Natural killer cell (primary cell): ENCODE measurements at regions not wholly inside any gene's neighbourhood (a gene's known extent, or its start where the extent isn't known, plus 50 kb on each side); places are given as distances from the start of the nearest gene placed in this dataset.

Experiments used
- ATAC-seq, 3 donors: fragments of 150-1000 bp in 2 of 3; fragments of 200-7000 bp in 1 of 3; cut with Tn5 transposase; 1 replicate in 1 of 3; 2 replicates in 2 of 3; pipeline ENCODE4 v1.10.0; 2021; ENCODE audit warnings: mild to moderate bottlenecking in 2 of 3, moderate library complexity in 2 of 3
- DNase-seq, 2 donors: peaks; one replicate each; pipeline versions ENCODE4 v3.0.0 to v3.0.0-alpha.2; 2013 to 2021; ENCODE audit warnings: mixed read lengths in 1 of 2
- H3K27ac ChIP-seq: one replicate; pipeline ENCODE4 v1.5.1; 2013; ENCODE audit warnings: mild to moderate bottlenecking, low read length
- H3K27me3 ChIP-seq: one replicate; pipeline ENCODE4 v1.6.1; 2013; ENCODE audit warnings: low read length; ENCODE audit not compliant: control insufficient read depth, insufficient read depth
- H3K36me3 ChIP-seq: one replicate; pipeline ENCODE4 v1.6.1; 2013; ENCODE audit warnings: low read length; ENCODE audit not compliant: control insufficient read depth, insufficient read depth
- H3K4me1 ChIP-seq: one replicate; pipeline ENCODE4 v1.6.1; 2013; ENCODE audit warnings: low read length; ENCODE audit not compliant: control insufficient read depth, insufficient read depth
- H3K4me3 ChIP-seq: one replicate; pipeline ENCODE4 v1.5.1; 2013; ENCODE audit warnings: low read length
- H3K9me3 ChIP-seq: one replicate; pipeline ENCODE4 v1.6.1; 2013; ENCODE audit warnings: low read length; ENCODE audit not compliant: control insufficient read depth, insufficient read depth
- H3K27ac Mint-ChIP-seq, 2 donors: one replicate each; pipeline ENCODE4 v1.8.0; 2022; ENCODE audit warnings: mild to moderate bottlenecking in 2 of 2, mixed read lengths in 2 of 2, moderate library complexity in 1 of 2
- H3K27me3 Mint-ChIP-seq, 2 donors: one replicate each; pipeline ENCODE4 v1.8.0; 2022; ENCODE audit warnings: low read depth in 2 of 2, mixed read lengths in 2 of 2
- H3K36me3 Mint-ChIP-seq: one replicate; pipeline ENCODE4 v1.8.0; 2022; ENCODE audit warnings: mixed read lengths
- H3K4me1 Mint-ChIP-seq, 2 donors: one replicate each; pipeline ENCODE4 v1.8.0; 2022; ENCODE audit warnings: mixed read lengths in 2 of 2
- H3K4me3 Mint-ChIP-seq: one replicate; pipeline ENCODE4 v1.8.0; 2022; ENCODE audit warnings: mild to moderate bottlenecking, moderate library complexity, mixed read lengths
- H3K9me3 Mint-ChIP-seq, 2 donors: one replicate each; pipeline ENCODE4 v1.8.0; 2022; ENCODE audit warnings: mixed read lengths in 2 of 2
- CTCF ChIP-seq: fragments of 200-600 bp; IDR thresholded peaks from one replicate; pipeline ENCODE4 v1.8.0; 2022; ENCODE audit warnings: antibody characterized with exemption
- WGBS: methylation state at CpG from one replicate; pipeline ENCODE4 v1.1.7; 2013; ENCODE audit warnings: missing lambda C conversion rate; ENCODE audit not compliant: insufficient coverage; 5-methylcytosine and 5-hydroxymethylcytosine counted together
- intact Hi-C: fragments of 100-400 bp; cut with micrococcal nuclease; formaldehyde crosslinking; loops from one replicate; pipeline ENCODE4 v1.14.2; 2022

- no peak for ATAC-seq
- H3K9me3 Mint-ChIP-seq: no peaks in the 10 kb centered on the region
- no peak overlapping the region for H3K4me3 Mint-ChIP-seq
- Histone ChIP-seq H3K4me1 (no peaks in the 10 kb centered on the region), H3K9me3 (no peaks in the 10 kb centered on the region), H3K4me3 (no peak overlapping the region), H3K36me3 (no peaks in the 10 kb centered on the region), H3K27ac (no peak overlapping the region), H3K27me3 (no peaks in the 10 kb centered on the region)
- intact Hi-C loops: no loop called here
- no CpG with 5 or more reads among the region's 3 CpGs for WGBS
- no peak overlapping the region for H3K27ac Mint-ChIP-seq
- no peaks in the 10 kb centered on the region for H3K27me3 Mint-ChIP-seq
- no peaks in the 10 kb centered on the region for H3K4me1 Mint-ChIP-seq
- no peaks in the 10 kb centered on the region for H3K36me3 Mint-ChIP-seq
- DNase-seq: no peak
- TF ChIP-seq CTCF: no peak
Observed at GRCh38 chrX:121221322-121221977, 174.0 kb downstream of the GLUD2 start.

- DNase-seq (no peak), ATAC-seq (no peak)
- Histone ChIP-seq H3K36me3 (no peaks in the 10 kb centered on the region), H3K27me3 (no peaks in the 10 kb centered on the region), H3K27ac (no peak overlapping the region), H3K4me1 (no peaks in the 10 kb centered on the region), H3K9me3 (no peaks in the 10 kb centered on the region), H3K4me3 (no peak overlapping the region)
- no peaks in the 10 kb centered on the region for H3K9me3 Mint-ChIP-seq
- H3K4me3 Mint-ChIP-seq: no peak overlapping the region
- intact Hi-C loops: no loop called here
- no peaks in the 10 kb centered on the region for H3K4me1 Mint-ChIP-seq
- no peaks in the 10 kb centered on the region for H3K36me3 Mint-ChIP-seq
- WGBS: 56% methylated on average over 1 of the region's 3 CpGs
- no peak overlapping the region for H3K27ac Mint-ChIP-seq
- TF ChIP-seq CTCF: no peak
- no peaks in the 10 kb centered on the region for H3K27me3 Mint-ChIP-seq
Observed at GRCh38 chrX:121227888-121228287, 180.5 kb downstream of the GLUD2 start.

- no peaks in the 10 kb centered on the region for H3K4me1 Mint-ChIP-seq
- DNase-seq (no peak), ATAC-seq (no peak)
- H3K27ac ChIP-seq: no peak overlapping the region
- no peaks in the 10 kb centered on the region for H3K27me3 Mint-ChIP-seq
- H3K9me3 ChIP-seq: no peaks in the 10 kb centered on the region
- no peaks in the 10 kb centered on the region for H3K27me3 ChIP-seq
- no peak overlapping the region for H3K27ac Mint-ChIP-seq
- H3K9me3 Mint-ChIP-seq: peaks cover 0 to 2% of the 10 kb centered on the region in 2 donors
- H3K36me3 Mint-ChIP-seq: no peaks in the 10 kb centered on the region
- no peak overlapping the region for H3K4me3 ChIP-seq
- TF ChIP-seq CTCF: no peak
- no peaks in the 10 kb centered on the region for H3K36me3 ChIP-seq
- intact Hi-C loops: no loop called here
- 85% methylated on average over 9 of the region's 10 CpGs for WGBS
- H3K4me3 Mint-ChIP-seq: no peak overlapping the region
- no peaks in the 10 kb centered on the region for H3K4me1 ChIP-seq
Observed at GRCh38 chrX:121231566-121232358, 184.4 kb downstream of the GLUD2 start.
